ENCODE measurements at regions not wholly inside any gene's neighbourhood (a gene's known extent, or its start where the extent isn't known, plus 50 kb on each side); places are given as distances from the start of the nearest gene placed in this dataset.

DNA sequence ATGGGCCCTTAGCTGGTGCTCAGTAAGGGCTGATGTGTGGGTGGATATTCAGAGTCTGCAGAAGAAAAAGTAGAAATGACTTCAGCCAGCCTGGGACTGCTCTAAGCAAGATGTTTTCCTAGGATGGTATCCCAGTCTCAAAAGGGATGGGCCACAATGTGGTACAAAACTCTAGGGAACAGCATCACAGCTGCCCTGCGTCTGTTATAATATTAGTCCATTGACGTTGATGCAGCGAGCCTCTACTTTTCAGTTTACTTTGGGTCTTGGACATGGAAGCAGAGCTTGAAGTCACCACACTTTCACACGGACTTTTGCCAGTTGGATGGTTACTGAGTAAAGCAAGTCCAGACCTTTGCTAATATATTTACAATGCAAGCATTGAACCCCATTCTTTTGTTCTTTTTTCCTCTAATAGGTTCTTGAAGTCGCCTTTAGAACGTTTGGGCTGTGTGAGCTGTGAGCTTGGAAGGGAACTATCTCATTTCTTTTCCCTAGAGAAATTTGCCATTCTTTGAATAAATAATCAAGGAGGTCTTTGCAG, 105.7 kb downstream of the RDH14 start:
- dilution Hi-C loops (cut with MboI; ENCODE audit: extremely low pct_ligation_motif_present, low sequenced_read_pairs): no loop called here
- H2AFZ ChIP-seq (ENCODE audit: control insufficient read depth, low read length): no peak overlapping the region
- H3K4me1 ChIP-seq (ENCODE audit: control insufficient read depth, extremely low read depth, insufficient read depth, low read length): no peaks in the 10 kb centered on the region
- no peak for TF ChIP-seq EZH2 (IDR thresholded peaks at IDR 0.05; ENCODE audit: low read length)
- TF ChIP-seq, protein P1, sequence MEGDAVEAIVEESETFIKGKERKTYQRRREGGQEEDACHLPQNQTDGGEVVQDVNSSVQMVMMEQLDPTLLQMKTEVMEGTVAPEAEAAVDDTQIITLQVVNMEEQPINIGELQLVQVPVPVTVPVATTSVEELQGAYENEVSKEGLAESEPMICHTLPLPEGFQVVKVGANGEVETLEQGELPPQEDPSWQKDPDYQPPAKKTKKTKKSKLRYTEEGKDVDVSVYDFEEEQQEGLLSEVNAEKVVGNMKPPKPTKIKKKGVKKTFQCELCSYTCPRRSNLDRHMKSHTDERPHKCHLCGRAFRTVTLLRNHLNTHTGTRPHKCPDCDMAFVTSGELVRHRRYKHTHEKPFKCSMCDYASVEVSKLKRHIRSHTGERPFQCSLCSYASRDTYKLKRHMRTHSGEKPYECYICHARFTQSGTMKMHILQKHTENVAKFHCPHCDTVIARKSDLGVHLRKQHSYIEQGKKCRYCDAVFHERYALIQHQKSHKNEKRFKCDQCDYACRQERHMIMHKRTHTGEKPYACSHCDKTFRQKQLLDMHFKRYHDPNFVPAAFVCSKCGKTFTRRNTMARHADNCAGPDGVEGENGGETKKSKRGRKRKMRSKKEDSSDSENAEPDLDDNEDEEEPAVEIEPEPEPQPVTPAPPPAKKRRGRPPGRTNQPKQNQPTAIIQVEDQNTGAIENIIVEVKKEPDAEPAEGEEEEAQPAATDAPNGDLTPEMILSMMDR (optimal IDR thresholded peaks at IDR 0.05 in 1 of 3, IDR thresholded peaks at IDR 0.05 in 1 of 3, conservative IDR thresholded peaks at IDR 0.05 in 1 of 3; ENCODE audit: extremely low read depth in 1 of 3, insufficient read depth in 2 of 3, low read length in 3 of 3): no peak
- no peaks in the 10 kb centered on the region for H3K9me3 ChIP-seq (ENCODE audit: control insufficient read depth, low read depth, low read length)
- no peak for FAIRE-seq
- H3K79me2 ChIP-seq (ENCODE audit: control insufficient read depth, insufficient read depth, low read length): no peaks in the 10 kb centered on the region
- no peak for DNase-seq (ENCODE audit: low read depth, low spot score)
- H3K9ac ChIP-seq (ENCODE audit: control insufficient read depth, extremely low read depth, insufficient read depth, low read length): no peak overlapping the region
- no peaks in the 10 kb centered on the region for H3K9me1 ChIP-seq (ENCODE audit: control insufficient read depth, extremely low read depth, insufficient read depth, low read length)
- no peak overlapping the region for H3K27ac ChIP-seq (ENCODE audit: control insufficient read depth, insufficient read depth, low read length)
- no peaks in the 10 kb centered on the region for H4K20me1 ChIP-seq (ENCODE audit: control insufficient read depth, extremely low read depth, insufficient read depth, low read length)
- H3K27me3 ChIP-seq (ENCODE audit: control insufficient read depth, extremely low read depth, insufficient read depth, low read length): no peaks in the 10 kb centered on the region
- no peaks in the 10 kb centered on the region for H3K36me3 ChIP-seq (ENCODE audit: control insufficient read depth in 2 of 2, extremely low read depth in 1 of 2, insufficient read depth in 2 of 2, low read length in 2 of 2)
- H3K4me3 ChIP-seq (ENCODE audit: control insufficient read depth in 2 of 3, extremely low read depth in 1 of 3, insufficient read depth in 2 of 3, low read depth in 1 of 3, low read length in 3 of 3): no peak overlapping the region
- H3K4me2 ChIP-seq (ENCODE audit: control insufficient read depth, extremely low read depth, insufficient read depth, low read depth, low read length): no peak overlapping the region

DNA sequence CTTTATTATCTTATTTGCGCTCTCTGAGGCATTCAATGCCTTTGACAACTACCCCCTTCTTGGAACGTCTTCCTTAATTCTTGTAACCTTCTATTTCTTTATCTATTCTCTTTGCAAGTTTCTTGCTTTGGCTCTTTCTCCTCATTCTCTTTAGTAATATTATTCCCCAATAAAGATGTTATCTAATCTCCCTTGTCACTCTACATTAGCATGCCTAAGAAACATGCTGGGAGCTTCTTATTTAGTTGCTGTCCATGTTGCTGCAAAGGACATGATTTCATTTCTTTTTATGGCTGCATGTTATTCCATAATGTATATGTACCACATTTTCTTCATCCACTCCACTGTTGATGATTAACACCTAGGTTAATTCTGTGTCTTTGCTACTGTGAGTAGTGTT, 113.7 kb downstream of the RDH14 start:
- no peak overlapping the region for H2AFZ ChIP-seq (ENCODE audit: control insufficient read depth, low read length)
- H3K9ac ChIP-seq (ENCODE audit: control insufficient read depth, extremely low read depth, insufficient read depth, low read length): no peak overlapping the region
- FAIRE-seq: no peak
- H3K4me2 ChIP-seq (ENCODE audit: control insufficient read depth, extremely low read depth, insufficient read depth, low read depth, low read length): no peak overlapping the region
- H3K9me3 ChIP-seq (ENCODE audit: control insufficient read depth, low read depth, low read length): no peaks in the 10 kb centered on the region
- no peak for DNase-seq (ENCODE audit: low read depth, low spot score)
- no peaks in the 10 kb centered on the region for H4K20me1 ChIP-seq (ENCODE audit: control insufficient read depth, extremely low read depth, insufficient read depth, low read length)
- H3K36me3 ChIP-seq (ENCODE audit: control insufficient read depth in 2 of 2, extremely low read depth in 1 of 2, insufficient read depth in 2 of 2, low read length in 2 of 2): no peaks in the 10 kb centered on the region
- no peak overlapping the region for H3K4me3 ChIP-seq (ENCODE audit: control insufficient read depth in 2 of 3, extremely low read depth in 1 of 3, insufficient read depth in 2 of 3, low read depth in 1 of 3, low read length in 3 of 3)
- TF ChIP-seq, protein P1 (optimal IDR thresholded peaks at IDR 0.05 in 1 of 3, IDR thresholded peaks at IDR 0.05 in 1 of 3, conservative IDR thresholded peaks at IDR 0.05 in 1 of 3; ENCODE audit: extremely low read depth in 1 of 3, insufficient read depth in 2 of 3, low read length in 3 of 3): no peak
- no peak for TF ChIP-seq EZH2 (IDR thresholded peaks at IDR 0.05; ENCODE audit: low read length)
- H3K27me3 ChIP-seq (ENCODE audit: control insufficient read depth, extremely low read depth, insufficient read depth, low read length): peaks cover 13% of the 10 kb centered on the region
- H3K4me1 ChIP-seq (ENCODE audit: control insufficient read depth, extremely low read depth, insufficient read depth, low read length): no peaks in the 10 kb centered on the region
- no peak overlapping the region for H3K27ac ChIP-seq (ENCODE audit: control insufficient read depth, insufficient read depth, low read length)
- dilution Hi-C loops (cut with MboI; ENCODE audit: extremely low pct_ligation_motif_present, low sequenced_read_pairs): no loop called here
- no peaks in the 10 kb centered on the region for H3K9me1 ChIP-seq (ENCODE audit: control insufficient read depth, extremely low read depth, insufficient read depth, low read length)
- H3K79me2 ChIP-seq (ENCODE audit: control insufficient read depth, insufficient read depth, low read length): no peaks in the 10 kb centered on the region

All from keratinocyte (primary cell).